GM12878 (cell line): ENCODE measurements at regions not wholly inside any gene's neighbourhood (a gene's known extent, or its start where the extent isn't known, plus 50 kb on each side); places are given as distances from the start of the nearest gene placed in this dataset.

Experiments
- ATAC-seq: fragments of 200-7000 bp; cut with Tn5 transposase; 3 replicates; pipeline ENCODE4 v1.9.1; 2020; ENCODE audit warnings: mild to moderate bottlenecking, moderate library complexity
- BruUV-seq: library from RNA; stranded (reverse); fragments of 400-500 nt; replicated peaks from 2 replicates; lab custom pipeline; 2021; lab: Mats Ljungman, UMichigan
- CTCF ChIA-PET: fragments of 300-600 bp; sonication (Branson Sonifier 250); formaldehyde crosslinking; extraction: SDS; loops from one replicate; lab custom pipeline; 2021; ENCODE audit warnings: inconsistent platforms; lab: Yijun Ruan, JAX
- POLR2A ChIA-PET: fragments of 350-600 bp; formaldehyde crosslinking; extraction: SDS; loops from one replicate; lab custom pipeline; 2021; ENCODE audit warnings: inconsistent platforms; lab: Charles Lee
- RAD21 ChIA-PET: fragments of 300-600 bp; sonication (Branson Sonifier 250); formaldehyde crosslinking; loops from one replicate; lab custom pipeline; 2023; ENCODE audit warnings: antibody characterized with exemption; ENCODE audit not compliant: unreplicated experiment; lab: Charles Lee
- SMC1A ChIA-PET: fragments of 300-600 bp; sonication (Branson Sonifier 250); formaldehyde crosslinking; loops from one replicate; lab custom pipeline; 2023; ENCODE audit not compliant: unreplicated experiment, uncharacterized antibody; lab: Charles Lee
- DNase-seq: peaks from one replicate; pipeline ENCODE4 v3.0.0-alpha.2; 2011; ENCODE audit warnings: low read depth, low spot score
- FAIRE-seq: peaks from 3 replicates; lab custom pipeline; 2011; peaks lifted over from hg19 to GRCh38; lab: Jason Lieb, UNC
- H2AFZ ChIP-seq: 2 replicates; pipeline ENCODE4 v1.6.0; 2011; ENCODE audit warnings: low read depth, low read length, control low read depth; ENCODE audit not compliant: control insufficient read depth
- H3K27ac ChIP-seq: 2 replicates; pipeline ENCODE4 v1.5.1; 2011; ENCODE audit warnings: control low read depth; ENCODE audit not compliant: control insufficient read depth, insufficient read depth
- H3K27me3 ChIP-seq, 2 experiments: replicated peaks in 1 of 2; 2 replicates each; pipeline versions ENCODE4 v1.6.0 to v1.6.1; 2011; ENCODE audit warnings: low read length in 1 of 2; ENCODE audit not compliant: control insufficient read depth in 2 of 2, insufficient read depth in 2 of 2
- H3K36me3 ChIP-seq, 2 experiments: 2 replicates each; pipeline ENCODE4 v1.5.1; 2011; ENCODE audit warnings: low read length in 1 of 2; ENCODE audit not compliant: control insufficient read depth in 2 of 2, insufficient read depth in 2 of 2
- H3K4me1 ChIP-seq: 2 replicates; pipeline ENCODE4 v1.6.1; 2011; ENCODE audit warnings: mild to moderate bottlenecking, low read length, moderate library complexity, mixed read lengths; ENCODE audit not compliant: control insufficient read depth, insufficient read depth
- H3K4me2 ChIP-seq: 2 replicates; pipeline ENCODE4 v1.6.0; 2011; ENCODE audit warnings: control low read depth; ENCODE audit not compliant: control insufficient read depth, insufficient read depth
- H3K4me3 ChIP-seq: fragments of 200-600 bp; sonication (generic); 2 replicates; pipeline ENCODE4 v1.5.1; 2016
- H3K79me2 ChIP-seq: 2 replicates; pipeline ENCODE4 v1.6.0; 2011; ENCODE audit warnings: low read length; ENCODE audit not compliant: control insufficient read depth, insufficient read depth
- H3K9ac ChIP-seq: 2 replicates; pipeline ENCODE4 v1.8.0; 2011; ENCODE audit warnings: low read length, control low read depth, mixed read lengths; ENCODE audit not compliant: control insufficient read depth, insufficient read depth
- H3K9me3 ChIP-seq: replicated peaks from 3 replicates; pipeline ENCODE4 v1.5.1; 2011; ENCODE audit warnings: mild to moderate bottlenecking, low read length; ENCODE audit not compliant: control insufficient read depth, insufficient read depth
- H4K20me1 ChIP-seq: 2 replicates; pipeline ENCODE4 v1.6.0; 2011; ENCODE audit not compliant: control insufficient read depth, insufficient read depth
- ASH2L ChIP-seq: fragments of 300-600, 200-600 bp; sonication (generic); IDR thresholded peaks from 2 replicates; pipeline ENCODE4 v1.6.1; 2017; ENCODE audit warnings: low read depth, mild to moderate bottlenecking, borderline replicate concordance
- BCL11A ChIP-seq: IDR thresholded peaks from 2 replicates; pipeline ENCODE4 v1.6.1; 2011; ENCODE audit warnings: low read depth, low read length
- CREB1 ChIP-seq: IDR thresholded peaks from 2 replicates; pipeline ENCODE4 v1.6.1; 2012; ENCODE audit warnings: low read depth, mild to moderate bottlenecking, inconsistent platforms
- CUX1 ChIP-seq: IDR thresholded peaks from 2 replicates; pipeline ENCODE4 v1.6.1; 2012; ENCODE audit warnings: improper control_type of control experiment, low read depth, low read length; ENCODE audit not compliant: insufficient replicate concordance
- FOXK2 ChIP-seq: fragments of 450-650 bp; IDR thresholded peaks from 2 replicates; pipeline ENCODE4 v1.6.1; 2017; ENCODE audit warnings: mild to moderate bottlenecking, moderate library complexity
- HSF1 ChIP-seq: fragments of 150-350 bp; IDR thresholded peaks from 2 replicates; pipeline ENCODE4 v1.6.1; 2014; ENCODE audit warnings: mild to moderate bottlenecking, low read depth, low read length
- IKZF1 ChIP-seq: fragments of 450-650 bp; conservative IDR thresholded peaks from 2 replicates; pipeline ENCODE4 v1.6.1; 2017; ENCODE audit warnings: antibody characterized with exemption, mild to moderate bottlenecking
- JUND ChIP-seq: IDR thresholded peaks from 2 replicates; pipeline ENCODE4 v1.6.1; 2012; ENCODE audit warnings: low read depth, mild to moderate bottlenecking, low read length, improper control_type of control experiment, moderate library complexity
- LARP7 ChIP-seq: fragments of 450-650 bp; IDR thresholded peaks from 2 replicates; pipeline ENCODE4 v1.6.1; 2017; ENCODE audit warnings: mild to moderate bottlenecking
- MTA3 ChIP-seq: IDR thresholded peaks from 2 replicates; pipeline ENCODE4 v1.6.1; 2012; ENCODE audit warnings: low read length, inconsistent platforms, borderline replicate concordance
- NR2C1 ChIP-seq: fragments of 450-650 bp; IDR thresholded peaks from 2 replicates; pipeline ENCODE4 v1.6.1; 2017; ENCODE audit warnings: antibody characterized with exemption, mild to moderate bottlenecking, moderate library complexity
- NR2C2 ChIP-seq: IDR thresholded peaks from 2 replicates; pipeline ENCODE4 v1.6.1; 2011; ENCODE audit warnings: borderline replicate concordance, low read depth; ENCODE audit not compliant: control insufficient read depth, insufficient read length
- PAX8 ChIP-seq: fragments of 450-650 bp; IDR thresholded peaks from 2 replicates; pipeline ENCODE4 v1.6.1; 2017; ENCODE audit warnings: mild to moderate bottlenecking, moderate library complexity
- PML ChIP-seq: IDR thresholded peaks from 2 replicates; pipeline ENCODE4 v1.6.1; 2012; ENCODE audit warnings: low read length, inconsistent platforms
- SUZ12 ChIP-seq: fragments of 200-600 bp; sonication (generic); IDR thresholded peaks from one replicate; pipeline ENCODE4 v1.6.1; 2018; ENCODE audit warnings: antibody characterized with exemption, mild to moderate bottlenecking; ENCODE audit not compliant: unreplicated experiment
- TCF7 ChIP-seq: IDR thresholded peaks from 2 replicates; pipeline ENCODE4 v1.6.1; 2014; ENCODE audit warnings: antibody characterized with exemption, borderline replicate concordance
- WRNIP1 ChIP-seq: IDR thresholded peaks from 2 replicates; pipeline ENCODE4 v1.6.1; 2011; ENCODE audit warnings: low read depth, low read length, improper control_type of control experiment, borderline replicate concordance
- ZBED1 ChIP-seq: IDR thresholded peaks from 2 replicates; pipeline ENCODE4 v1.6.1; 2016; ENCODE audit warnings: borderline replicate concordance
- ZNF622 ChIP-seq: fragments of 450-650 bp; IDR thresholded peaks from 2 replicates; pipeline ENCODE4 v1.6.1; 2017; ENCODE audit warnings: mild to moderate bottlenecking, inconsistent platforms
- WGBS: methylation state at CpG from one replicate; pipeline ENCODE4 v1.1.6; 2016; ENCODE audit warnings: low lambda C conversion rate; ENCODE audit not compliant: insufficient replicate concordance, insufficient coverage; ENCODE audit errors: missing lambda C conversion rate; 5-methylcytosine and 5-hydroxymethylcytosine counted together
- in situ Hi-C: fragments of 300-500 bp; cut with MboI; formaldehyde crosslinking; loops from 9 replicates; pipeline ENCODE4 v1.14.3; 2018; ENCODE audit warnings: mixed read lengths
- intact Hi-C: fragments of 100-400 bp; cut with micrococcal nuclease; formaldehyde crosslinking; loops from one replicate; pipeline ENCODE4 v1.14.2; 2022; ENCODE audit not compliant: unreplicated experiment

DNA sequence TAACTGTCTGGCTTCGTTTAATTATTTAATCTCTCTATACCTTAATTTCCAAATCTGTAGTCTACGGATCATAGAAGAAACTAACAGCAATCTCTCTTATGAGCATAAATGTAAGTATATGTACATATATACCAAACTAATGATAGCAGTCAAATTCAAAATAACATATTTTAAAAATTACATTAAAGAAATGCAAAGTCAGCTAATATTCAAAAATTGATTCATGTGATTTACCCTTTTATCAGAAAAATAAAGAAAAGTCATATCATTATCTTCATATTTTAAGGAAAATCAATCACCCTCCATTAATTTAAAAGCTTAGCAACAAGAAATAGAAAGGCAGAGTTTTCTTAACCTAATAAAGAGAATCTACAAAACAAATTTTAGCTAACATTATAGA, 575.9 kb downstream of the IRS1 start:
- no peaks in the 10 kb centered on the region for H4K20me1 ChIP-seq
- no peak for TF ChIP-seq ZNF622
- TF ChIP-seq CREB1 = no peak
- no peak for TF ChIP-seq NR2C1
- no peak for TF ChIP-seq PML
- TF ChIP-seq PAX8 = no peak
- TF ChIP-seq NR2C2 = no peak
- TF ChIP-seq JUND = no peak
- TF ChIP-seq ZBED1 = no peak
- no peak for TF ChIP-seq CUX1
- TF ChIP-seq WRNIP1 = no peak
- no peak for TF ChIP-seq LARP7
- no peak for TF ChIP-seq TCF7
- TF ChIP-seq HSF1 = no peak
- TF ChIP-seq FOXK2 = no peak
- TF ChIP-seq MTA3 = no peak
- no peak for TF ChIP-seq BCL11A
- no peak for TF ChIP-seq IKZF1
- no peak for TF ChIP-seq SUZ12
- TF ChIP-seq ASH2L = no peak
- FAIRE-seq = no peak
- SMC1A ChIA-PET = interaction anchor here (0.7 to 1.0 kb wide), 2 partner anchors 8 to 403 kb away, joined by 3 read pairs; no protein-coding TSS in a partner anchor
- RAD21 ChIA-PET = no interaction called here
- no peak overlapping the region for H3K27ac ChIP-seq
- POLR2A ChIA-PET = interaction anchor here (0.6 kb wide), 1 partner anchor 1205 kb away, joined by 6 read pairs; no protein-coding TSS in a partner anchor
- no peak overlapping the region for H3K4me3 ChIP-seq
- no peaks in the 10 kb centered on the region for H3K27me3 ChIP-seq
- ATAC-seq = no peak
- no peak overlapping the region for H3K9ac ChIP-seq
- no peak overlapping the region for H2AFZ ChIP-seq
- intact Hi-C loops = no loop called here
- no peaks in the 10 kb centered on the region for H3K4me1 ChIP-seq
- no peak for DNase-seq
- no peaks in the 10 kb centered on the region for H3K9me3 ChIP-seq
- BruUV-seq = no TSS peak
- no peak overlapping the region for H3K4me2 ChIP-seq
- H3K79me2 ChIP-seq = no peaks in the 10 kb centered on the region
- WGBS = 41% methylated on average over 2 of the region's 2 CpGs
- in situ Hi-C loops = loop anchor here (10.0 to 25.0 kb wide), 2 partner anchors 581 to 764 kb away; no protein-coding TSS in a partner anchor
- CTCF ChIA-PET = interaction anchor here (0.8 kb wide), 1 partner anchor 8 kb away, joined by 3 read pairs; no protein-coding TSS in a partner anchor
- no peaks in the 10 kb centered on the region for H3K36me3 ChIP-seq
